ENCODE measurements at regions not wholly inside any gene's neighbourhood (a gene's known extent, or its start where the extent isn't known, plus 50 kb on each side); places are given as distances from the start of the nearest gene placed in this dataset.
A peak's percentile ranks its signal among the peaks of the same experiment; 100 is the strongest.

- DNase-seq, result no peak
These were observed 58.7 kb upstream of the ZFR start for GRCh38 chr5:32503261-32503660.

- no peak for DNase-seq
These were observed 56.8 kb upstream of the ZFR start for GRCh38 chr5:32501071-32502002.

GRCh38 chr5:32500181-32500580 is 55.6 kb upstream of the ZFR start:
- DNase-seq, result no peak

- no peak for DNase-seq
These were observed 54.7 kb upstream of the ZFR start for GRCh38 chr5:32499261-32499660.

- DNase-seq, result peak; percentile 11
These were observed 53.9 kb upstream of the ZFR start for GRCh38 chr5:32498484-32498883.

GRCh38 chr5:32496104-32496503 is 51.6 kb upstream of the ZFR start:
- DNase-seq, result no peak

GRCh38 chr5:32494827-32495226 is 50.3 kb upstream of the ZFR start:
- DNase-seq, result no peak
